Peyer's patch (tissue), 4 donors: ENCODE measurements at regions not wholly inside any gene's neighbourhood (a gene's known extent, or its start where the extent isn't known, plus 50 kb on each side); places are given as distances from the start of the nearest gene placed in this dataset.

Source experiments
- DNase-seq, 3 donors: peaks; one replicate each; pipeline ENCODE4 v3.0.0-alpha.2; 2017 to 2019
- H3K27ac ChIP-seq, 4 donors: fragments of 200-600 bp; sonication (generic); one replicate each; pipeline ENCODE4 v1.5.1; 2016 to 2019
- H3K27me3 ChIP-seq, 2 donors: fragments of 200-600 bp; sonication (generic); one replicate each; pipeline ENCODE4 v1.5.1; 2019
- H3K36me3 ChIP-seq, 3 donors: fragments of 200-600 bp; sonication (generic); one replicate each; pipeline ENCODE4 v1.5.1; 2016 to 2019
- H3K4me1 ChIP-seq, 4 donors: fragments of 200-600 bp; sonication (generic); one replicate each; pipeline ENCODE4 v1.5.1; 2016 to 2019
- H3K4me3 ChIP-seq, 4 donors: fragments of 200-600 bp; sonication (generic); 1 replicate in 3 of 4; 2 replicates in 1 of 4; pipeline ENCODE4 v1.5.1; 2016 to 2019; ENCODE audit warnings: mild to moderate bottlenecking in 1 of 4
- H3K9me3 ChIP-seq, 4 donors: fragments of 200-600 bp; sonication (generic); one replicate each; pipeline ENCODE4 v1.5.1; 2016 to 2019; ENCODE audit warnings: mild to moderate bottlenecking in 1 of 4
- POLR2A ChIP-seq, 2 donors: fragments of 450-650 bp; IDR thresholded peaks; one replicate each; pipeline ENCODE4 v1.5.1; 2017; ENCODE audit warnings: antibody characterized with exemption in 2 of 2, mild to moderate bottlenecking in 2 of 2, moderate library complexity in 2 of 2
- TF ChIP-seq, protein P1 (sequence below), 6 experiments: fragments of 450-650 bp in 4 of 6; fragments of 200-600 bp in 2 of 6; sonication (generic) in 1 of 6; IDR thresholded peaks; one replicate each; pipeline ENCODE4 v1.5.1; 2017 to 2019; ENCODE audit warnings: antibody characterized with exemption in 6 of 6, mild to moderate bottlenecking in 3 of 6, moderate library complexity in 1 of 6

DNA sequence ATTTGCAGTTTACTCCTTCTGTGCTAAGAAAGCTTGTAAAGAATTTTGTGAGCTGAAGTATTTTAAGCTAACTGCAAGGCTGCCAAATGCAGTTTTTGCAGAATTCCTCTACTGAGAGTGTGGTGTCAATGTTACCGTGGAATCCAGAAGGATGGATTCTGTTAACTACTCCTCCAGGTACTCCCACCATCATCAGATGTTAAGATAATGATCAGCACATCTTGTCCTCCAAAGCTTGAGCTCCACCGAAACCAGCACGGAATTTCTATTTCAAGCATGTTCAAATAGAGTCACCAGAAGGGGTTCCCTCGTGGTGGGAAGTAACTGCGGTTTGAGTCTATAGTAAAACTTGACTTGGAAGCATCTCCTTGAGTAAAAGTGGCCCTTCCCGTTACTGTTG, 64.3 kb upstream of the CDKN3 start:
- Histone ChIP-seq H3K27ac (no peak overlapping the region), H3K27me3 (no peaks in the 10 kb centered on the region), H3K4me3 (no peak overlapping the region), H3K4me1 (peaks cover 0 to 12% (median 0%) of the 10 kb centered on the region in 4 donors), H3K9me3 (no peaks in the 10 kb centered on the region), H3K36me3 (no peaks in the 10 kb centered on the region)
- no peak for DNase-seq
- no peak for TF ChIP-seq POLR2A (IDR thresholded peaks at IDR 0.05)
- TF ChIP-seq, protein P1, sequence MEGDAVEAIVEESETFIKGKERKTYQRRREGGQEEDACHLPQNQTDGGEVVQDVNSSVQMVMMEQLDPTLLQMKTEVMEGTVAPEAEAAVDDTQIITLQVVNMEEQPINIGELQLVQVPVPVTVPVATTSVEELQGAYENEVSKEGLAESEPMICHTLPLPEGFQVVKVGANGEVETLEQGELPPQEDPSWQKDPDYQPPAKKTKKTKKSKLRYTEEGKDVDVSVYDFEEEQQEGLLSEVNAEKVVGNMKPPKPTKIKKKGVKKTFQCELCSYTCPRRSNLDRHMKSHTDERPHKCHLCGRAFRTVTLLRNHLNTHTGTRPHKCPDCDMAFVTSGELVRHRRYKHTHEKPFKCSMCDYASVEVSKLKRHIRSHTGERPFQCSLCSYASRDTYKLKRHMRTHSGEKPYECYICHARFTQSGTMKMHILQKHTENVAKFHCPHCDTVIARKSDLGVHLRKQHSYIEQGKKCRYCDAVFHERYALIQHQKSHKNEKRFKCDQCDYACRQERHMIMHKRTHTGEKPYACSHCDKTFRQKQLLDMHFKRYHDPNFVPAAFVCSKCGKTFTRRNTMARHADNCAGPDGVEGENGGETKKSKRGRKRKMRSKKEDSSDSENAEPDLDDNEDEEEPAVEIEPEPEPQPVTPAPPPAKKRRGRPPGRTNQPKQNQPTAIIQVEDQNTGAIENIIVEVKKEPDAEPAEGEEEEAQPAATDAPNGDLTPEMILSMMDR (IDR thresholded peaks at IDR 0.05), result no peak

DNA sequence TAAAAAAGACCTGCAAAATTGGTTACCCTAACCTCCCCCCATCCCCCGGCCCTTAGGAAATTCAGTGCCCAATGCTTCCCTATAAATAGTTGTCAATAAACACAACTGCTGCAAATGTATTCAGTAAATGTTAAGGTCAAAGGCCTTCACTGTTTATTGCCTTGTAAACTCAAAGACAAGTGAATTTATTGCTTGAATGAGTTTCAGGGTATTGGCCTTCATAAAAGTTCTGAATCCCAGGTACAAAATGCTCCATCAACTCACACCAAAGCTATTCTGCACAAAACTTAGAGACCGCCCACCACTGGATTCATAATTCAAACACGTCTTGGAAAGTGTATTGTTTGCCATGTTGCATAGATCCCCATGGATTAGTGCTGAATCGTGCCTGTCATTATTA, 63.3 kb upstream of the CDKN3 start:
- TF ChIP-seq, protein P1 (IDR thresholded peaks at IDR 0.05), result no peak
- Histone ChIP-seq H3K36me3 (no peaks in the 10 kb centered on the region), H3K27ac (no peak overlapping the region), H3K4me1 (peaks cover 0 to 12% (median 0%) of the 10 kb centered on the region in 4 donors), H3K4me3 (no peak overlapping the region), H3K27me3 (no peaks in the 10 kb centered on the region), H3K9me3 (no peaks in the 10 kb centered on the region)
- no peak for DNase-seq

DNA sequence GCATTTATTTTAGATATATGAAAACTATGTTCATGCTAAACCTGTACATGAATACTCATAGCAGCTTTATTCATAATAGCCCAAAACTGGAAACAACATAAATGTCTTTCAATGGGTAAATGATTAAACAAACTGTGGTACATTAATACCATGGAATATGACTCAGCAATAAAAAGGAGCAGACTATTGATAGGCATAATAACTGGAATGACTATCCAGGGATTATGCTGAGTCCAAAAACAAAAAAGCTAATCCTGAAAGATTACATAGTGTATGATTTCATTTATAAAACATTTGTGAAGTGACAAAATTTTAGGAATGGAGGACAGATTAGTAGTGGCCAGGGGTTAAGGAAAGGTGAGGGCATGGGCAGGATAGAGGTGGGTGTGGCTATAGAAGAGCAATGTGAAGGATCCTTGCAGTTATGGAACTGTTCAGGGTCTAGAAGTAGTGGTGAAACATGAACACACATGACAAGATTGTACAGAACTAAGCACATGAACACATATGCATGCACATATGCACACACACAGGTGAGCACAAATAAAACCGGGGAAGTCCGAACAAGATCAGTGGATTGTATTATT, 61.1 kb upstream of the CDKN3 start:
- Histone ChIP-seq H3K27ac (no peak overlapping the region), H3K4me3 (no peak overlapping the region), H3K27me3 (no peaks in the 10 kb centered on the region), H3K36me3 (no peaks in the 10 kb centered on the region), H3K4me1 (peaks cover 0 to 12% (median 0%) of the 10 kb centered on the region in 4 donors), H3K9me3 (no peaks in the 10 kb centered on the region)
- TF ChIP-seq, protein P1 (IDR thresholded peaks at IDR 0.05), result no peak
- TF ChIP-seq POLR2A (IDR thresholded peaks at IDR 0.05), result no peak
- no peak for DNase-seq

DNA sequence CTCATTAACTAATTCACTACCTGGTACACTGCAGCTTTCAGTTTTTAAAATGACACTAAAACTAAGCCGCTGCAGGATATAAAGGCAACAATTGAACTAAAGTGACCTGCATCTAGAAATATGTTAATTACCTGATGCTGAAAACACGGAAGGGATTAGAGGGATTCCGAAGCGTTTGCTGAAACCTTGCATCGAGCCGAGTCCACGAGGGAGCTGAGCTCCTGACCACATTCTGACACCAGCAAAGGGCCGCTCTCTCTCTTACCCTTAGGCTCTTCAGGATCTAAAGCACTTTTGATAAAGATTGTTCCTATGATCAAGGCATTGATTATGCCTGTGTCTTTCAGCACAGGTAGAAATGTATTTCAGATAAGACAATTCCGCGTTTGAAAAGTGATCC, 59.5 kb upstream of the CDKN3 start:
- Histone ChIP-seq H3K27ac (no peak overlapping the region), H3K27me3 (no peaks in the 10 kb centered on the region), H3K4me3 (no peak overlapping the region), H3K9me3 (no peaks in the 10 kb centered on the region), H3K36me3 (no peaks in the 10 kb centered on the region), H3K4me1 (peaks cover 0 to 12% (median 0%) of the 10 kb centered on the region in 4 donors)
- TF ChIP-seq, protein P1 (IDR thresholded peaks at IDR 0.05), result no peak
- DNase-seq, result no peak

DNA sequence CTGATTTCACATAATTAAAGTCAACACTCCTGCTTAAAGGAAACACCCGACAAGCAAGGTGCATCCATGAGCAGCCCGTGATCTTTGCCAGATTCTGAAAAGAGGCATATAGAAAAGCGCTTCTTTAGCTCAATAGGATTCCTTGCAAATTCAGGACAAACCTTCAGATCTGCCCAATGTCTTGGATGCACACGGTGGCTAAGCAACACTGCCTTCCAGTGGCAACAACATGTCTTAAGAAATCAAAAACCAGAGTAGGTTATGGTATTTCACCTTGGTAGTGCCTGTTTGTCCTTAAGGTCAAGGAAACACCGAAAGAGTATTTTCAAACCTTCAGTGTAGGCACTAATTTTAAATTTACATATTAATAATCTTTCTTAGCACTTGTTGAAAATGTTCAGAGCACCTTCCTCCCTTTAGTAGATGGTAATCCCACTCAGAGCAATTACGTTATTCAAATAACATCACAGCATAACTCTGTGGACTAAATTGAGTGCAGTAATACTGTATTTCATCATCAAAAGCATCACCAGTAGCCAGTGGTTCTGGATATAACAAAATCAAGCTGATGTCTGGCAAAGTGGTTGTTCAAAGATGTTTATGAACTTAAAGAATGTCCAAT, 58.0 kb upstream of the CDKN3 start:
- no peaks in the 10 kb centered on the region for H3K9me3 ChIP-seq
- peaks cover 0 to 6% (median 0%) of the 10 kb centered on the region in 4 donors for H3K4me1 ChIP-seq
- DNase-seq, result no peak
- no peaks in the 10 kb centered on the region for H3K36me3 ChIP-seq
- no peaks in the 10 kb centered on the region for H3K27me3 ChIP-seq
- TF ChIP-seq POLR2A (IDR thresholded peaks at IDR 0.05), result no peak
- TF ChIP-seq, protein P1 (IDR thresholded peaks at IDR 0.05), result peak in 4 of 6 experiments; percentile 25 to 55 (median 50)
- no peak overlapping the region for H3K27ac ChIP-seq
- no peak overlapping the region for H3K4me3 ChIP-seq
